ENCODE measurements at regions not wholly inside any gene's neighbourhood (a gene's known extent, or its start where the extent isn't known, plus 50 kb on each side); places are given as distances from the start of the nearest gene placed in this dataset.

- Histone ChIP-seq H3K4me3 (no peak overlapping the region), H3K36me3 (no peaks in the 10 kb centered on the region), H3K27ac (no peak overlapping the region), H3K27me3 (no peaks in the 10 kb centered on the region), H3K4me1 (peaks cover 0 to 36% (median 24%) of the 10 kb centered on the region in 12 donors), H3K9me3 (no peaks in the 10 kb centered on the region)
- no peak for DNase-seq
- no peak for ATAC-seq
- 77 to 86% (median 84%) methylated on average over 6 of the region's 6 CpGs for WGBS, 4 donors
- TF ChIP-seq POLR2A (IDR thresholded peaks at IDR 0.05) (no peak), CTCF (IDR thresholded peaks at IDR 0.05) (no peak)
- intact Hi-C loops (cut with DNase I): loop anchor here in 3 of 10 donors (5.0 to 10.0 kb wide), 3 partner anchors 34 to 151 kb away; partner anchors contain the start of gene DISP1 (in 1 of the 3)
Measured at GRCh38 chr1:222926566-222926965, 111.7 kb downstream of the DISP1 start.

- intact Hi-C loops (cut with DNase I): loop anchor here in 3 of 10 donors (5.0 to 10.0 kb wide), 3 partner anchors 35 to 150 kb away; partner anchors contain the start of gene DISP1 (in 1 of the 3)
- DNase-seq: no peak
- ATAC-seq: no peak
- Histone ChIP-seq H3K9me3 (no peaks in the 10 kb centered on the region), H3K4me1 (peaks cover 0 to 41% (median 27%) of the 10 kb centered on the region in 12 donors), H3K4me3 (no peak overlapping the region), H3K27ac (no peak overlapping the region), H3K36me3 (no peaks in the 10 kb centered on the region), H3K27me3 (no peaks in the 10 kb centered on the region)
- TF ChIP-seq CTCF (IDR thresholded peaks at IDR 0.05) (no peak), POLR2A (IDR thresholded peaks at IDR 0.05) (no peak)
- 96 to 98% (median 96%) methylated on average over 4 of the region's 4 CpGs for WGBS, 4 donors
Measured at GRCh38 chr1:222927031-222927430, 112.2 kb downstream of the DISP1 start.

GRCh38 chr1:222928212-222928611 is 113.4 kb downstream of the DISP1 start:
- Histone ChIP-seq H3K4me1 (peaks cover 0 to 48% (median 29%) of the 10 kb centered on the region in 12 donors), H3K36me3 (no peaks in the 10 kb centered on the region), H3K27me3 (no peaks in the 10 kb centered on the region), H3K9me3 (no peaks in the 10 kb centered on the region), H3K27ac (peak overlapping the region in 11 of 12 donors; percentile 5 to 62 (median 27)), H3K4me3 (peak overlapping the region; percentile 1 to 63 (median 45))
- peak; percentile 93 to 99 (median 98) for ATAC-seq
- TF ChIP-seq CTCF (IDR thresholded peaks at IDR 0.05): peak in 4 of 12 donors; percentile 22 to 41 (median 30)
- TF ChIP-seq POLR2A (IDR thresholded peaks at IDR 0.05): peak in 1 of 2 donors; percentile 58
- peak; percentile 68 to 78 (median 69) for DNase-seq
- intact Hi-C loops (cut with DNase I): loop anchor here in 3 of 10 donors (1.0 to 10.0 kb wide), 4 partner anchors 36 to 149 kb away; partner anchors contain the start of gene DISP1 (in 2 of the 3)
- WGBS, 4 donors: 4 to 13% (median 8%) methylated on average over 3 of the region's 3 CpGs

GRCh38 chr1:222930070-222930469 is 115.2 kb downstream of the DISP1 start:
- Histone ChIP-seq H3K4me1 (peaks cover 0 to 35% (median 17%) of the 10 kb centered on the region in 12 donors), H3K4me3 (peak overlapping the region in 8 of 12 donors; percentile 40 to 63 (median 46)), H3K36me3 (no peaks in the 10 kb centered on the region), H3K27ac (peak overlapping the region in 4 of 12 donors; percentile 3 to 58 (median 41)), H3K27me3 (no peaks in the 10 kb centered on the region), H3K9me3 (no peaks in the 10 kb centered on the region)
- intact Hi-C loops (cut with DNase I): loop anchor here in 2 of 10 donors (10.0 kb wide), 1 partner anchor 145 kb away; no protein-coding TSS in a partner anchor
- ATAC-seq (no peak), DNase-seq (no peak)
- TF ChIP-seq CTCF (IDR thresholded peaks at IDR 0.05) (no peak), POLR2A (IDR thresholded peaks at IDR 0.05) (no peak)

Measured in heart left ventricle (tissue), 16 donors.